ENCODE measurements at regions not wholly inside any gene's neighbourhood (a gene's known extent, or its start where the extent isn't known, plus 50 kb on each side); places are given as distances from the start of the nearest gene placed in this dataset.

GRCh38 chr5:15320871-15321270, 179.1 kb upstream of the FBXL7 start:
- TF ChIP-seq CTCF (optimal IDR thresholded peaks at IDR 0.05 in 1 of 3, IDR thresholded peaks at IDR 0.05 in 1 of 3, conservative IDR thresholded peaks at IDR 0.05 in 1 of 3; ENCODE audit: extremely low read depth in 1 of 3, insufficient read depth in 2 of 3, low read length in 3 of 3) (no peak), EZH2 (IDR thresholded peaks at IDR 0.05; ENCODE audit: low read length) (no peak)
- FAIRE-seq (no peak), DNase-seq (ENCODE audit: low read depth, low spot score) (no peak)
- Histone ChIP-seq H3K4me2 (ENCODE audit: control insufficient read depth, extremely low read depth, insufficient read depth, low read depth, low read length) (no peak overlapping the region), H3K36me3 (ENCODE audit: control insufficient read depth in 2 of 2, extremely low read depth in 1 of 2, insufficient read depth in 2 of 2, low read length in 2 of 2) (no peaks in the 10 kb centered on the region), H3K79me2 (ENCODE audit: control insufficient read depth, insufficient read depth, low read length) (no peaks in the 10 kb centered on the region), H3K4me1 (ENCODE audit: control insufficient read depth, extremely low read depth, insufficient read depth, low read length) (no peaks in the 10 kb centered on the region), H3K27me3 (ENCODE audit: control insufficient read depth, extremely low read depth, insufficient read depth, low read length) (no peaks in the 10 kb centered on the region), H3K27ac (ENCODE audit: control insufficient read depth, insufficient read depth, low read length) (no peak overlapping the region), H3K9me3 (ENCODE audit: control insufficient read depth, low read depth, low read length) (no peaks in the 10 kb centered on the region), H3K9ac (ENCODE audit: control insufficient read depth, extremely low read depth, insufficient read depth, low read length) (no peak overlapping the region), H3K9me1 (ENCODE audit: control insufficient read depth, extremely low read depth, insufficient read depth, low read length) (no peaks in the 10 kb centered on the region), H2AFZ (ENCODE audit: control insufficient read depth, low read length) (no peak overlapping the region), H4K20me1 (ENCODE audit: control insufficient read depth, extremely low read depth, insufficient read depth, low read length) (no peaks in the 10 kb centered on the region), H3K4me3 (ENCODE audit: control insufficient read depth in 2 of 3, extremely low read depth in 1 of 3, insufficient read depth in 2 of 3, low read depth in 1 of 3, low read length in 3 of 3) (no peak overlapping the region)
- dilution Hi-C loops (cut with MboI; ENCODE audit: extremely low pct_ligation_motif_present, low sequenced_read_pairs), result no loop called here

- H3K79me2 ChIP-seq (ENCODE audit: control insufficient read depth, insufficient read depth, low read length), result no peaks in the 10 kb centered on the region
- no peak for DNase-seq (ENCODE audit: low read depth, low spot score)
- no peak overlapping the region for H2AFZ ChIP-seq (ENCODE audit: control insufficient read depth, low read length)
- H3K4me2 ChIP-seq (ENCODE audit: control insufficient read depth, extremely low read depth, insufficient read depth, low read depth, low read length), result no peak overlapping the region
- H3K27ac ChIP-seq (ENCODE audit: control insufficient read depth, insufficient read depth, low read length), result no peak overlapping the region
- H3K36me3 ChIP-seq (ENCODE audit: control insufficient read depth in 2 of 2, extremely low read depth in 1 of 2, insufficient read depth in 2 of 2, low read length in 2 of 2), result no peaks in the 10 kb centered on the region
- H3K9me3 ChIP-seq (ENCODE audit: control insufficient read depth, low read depth, low read length), result peaks cover 1% of the 10 kb centered on the region
- H3K9me1 ChIP-seq (ENCODE audit: control insufficient read depth, extremely low read depth, insufficient read depth, low read length), result no peaks in the 10 kb centered on the region
- no peak for FAIRE-seq
- H3K4me3 ChIP-seq (ENCODE audit: control insufficient read depth in 2 of 3, extremely low read depth in 1 of 3, insufficient read depth in 2 of 3, low read depth in 1 of 3, low read length in 3 of 3), result no peak overlapping the region
- no peak overlapping the region for H3K9ac ChIP-seq (ENCODE audit: control insufficient read depth, extremely low read depth, insufficient read depth, low read length)
- H3K4me1 ChIP-seq (ENCODE audit: control insufficient read depth, extremely low read depth, insufficient read depth, low read length), result no peaks in the 10 kb centered on the region
- no peaks in the 10 kb centered on the region for H3K27me3 ChIP-seq (ENCODE audit: control insufficient read depth, extremely low read depth, insufficient read depth, low read length)
- dilution Hi-C loops (cut with MboI; ENCODE audit: extremely low pct_ligation_motif_present, low sequenced_read_pairs), result no loop called here
- TF ChIP-seq CTCF (optimal IDR thresholded peaks at IDR 0.05 in 1 of 3, IDR thresholded peaks at IDR 0.05 in 1 of 3, conservative IDR thresholded peaks at IDR 0.05 in 1 of 3; ENCODE audit: extremely low read depth in 1 of 3, insufficient read depth in 2 of 3, low read length in 3 of 3) (no peak), EZH2 (IDR thresholded peaks at IDR 0.05; ENCODE audit: low read length) (no peak)
- no peaks in the 10 kb centered on the region for H4K20me1 ChIP-seq (ENCODE audit: control insufficient read depth, extremely low read depth, insufficient read depth, low read length)
These were observed 194.8 kb upstream of the FBXL7 start for GRCh38 chr5:15304914-15305834.
